ENCODE measurements at regions not wholly inside any gene's neighbourhood (a gene's known extent, or its start where the extent isn't known, plus 50 kb on each side); places are given as distances from the start of the nearest gene placed in this dataset.
A peak's percentile ranks its signal among the peaks of the same experiment; 100 is the strongest.

DNA sequence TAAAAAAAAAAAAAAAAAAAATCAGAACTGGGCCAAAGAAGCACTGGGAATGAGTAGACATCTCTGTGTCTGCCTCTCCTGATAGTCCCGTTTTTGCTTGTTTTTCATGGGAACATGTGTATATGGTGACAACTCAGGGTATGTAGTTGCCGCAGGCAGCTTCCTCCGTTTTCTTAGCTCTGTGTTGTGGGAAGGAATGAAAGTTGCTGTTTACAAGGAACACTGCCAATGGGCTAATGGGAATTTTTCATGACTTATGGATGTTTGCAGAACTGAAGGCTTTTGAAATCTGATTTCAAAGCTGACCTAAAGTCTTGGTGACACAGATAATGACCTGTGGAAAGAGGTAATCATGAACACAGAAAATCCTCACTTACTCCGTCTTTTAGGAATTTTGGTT lies 146.4 kb upstream of the BTG1 start:
- Histone ChIP-seq H3K27me3 (no peaks in the 10 kb centered on the region), H3K36me3 (no peaks in the 10 kb centered on the region), H3K4me3 (no peak overlapping the region), H3K27ac (replicated peaks in 1 of 4) (no peak overlapping the region), H3K9me3 (no peaks in the 10 kb centered on the region), H3K4me1 (no peaks in the 10 kb centered on the region)
- 91% methylated on average over 4 of the region's 4 CpGs for WGBS
- intact Hi-C loops (cut with DNase I), result no loop called here
- DNase-seq (ENCODE audit: extremely low spot score), result no peak
- TF ChIP-seq, protein P1, sequence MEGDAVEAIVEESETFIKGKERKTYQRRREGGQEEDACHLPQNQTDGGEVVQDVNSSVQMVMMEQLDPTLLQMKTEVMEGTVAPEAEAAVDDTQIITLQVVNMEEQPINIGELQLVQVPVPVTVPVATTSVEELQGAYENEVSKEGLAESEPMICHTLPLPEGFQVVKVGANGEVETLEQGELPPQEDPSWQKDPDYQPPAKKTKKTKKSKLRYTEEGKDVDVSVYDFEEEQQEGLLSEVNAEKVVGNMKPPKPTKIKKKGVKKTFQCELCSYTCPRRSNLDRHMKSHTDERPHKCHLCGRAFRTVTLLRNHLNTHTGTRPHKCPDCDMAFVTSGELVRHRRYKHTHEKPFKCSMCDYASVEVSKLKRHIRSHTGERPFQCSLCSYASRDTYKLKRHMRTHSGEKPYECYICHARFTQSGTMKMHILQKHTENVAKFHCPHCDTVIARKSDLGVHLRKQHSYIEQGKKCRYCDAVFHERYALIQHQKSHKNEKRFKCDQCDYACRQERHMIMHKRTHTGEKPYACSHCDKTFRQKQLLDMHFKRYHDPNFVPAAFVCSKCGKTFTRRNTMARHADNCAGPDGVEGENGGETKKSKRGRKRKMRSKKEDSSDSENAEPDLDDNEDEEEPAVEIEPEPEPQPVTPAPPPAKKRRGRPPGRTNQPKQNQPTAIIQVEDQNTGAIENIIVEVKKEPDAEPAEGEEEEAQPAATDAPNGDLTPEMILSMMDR (IDR thresholded peaks at IDR 0.05), result no peak
- no peak for TF ChIP-seq POLR2AphosphoS5 (IDR thresholded peaks at IDR 0.05)
- TF ChIP-seq EP300 (IDR thresholded peaks at IDR 0.05), result no peak
- no peak for TF ChIP-seq POLR2A (IDR thresholded peaks at IDR 0.05; ENCODE audit: low read depth)

DNA sequence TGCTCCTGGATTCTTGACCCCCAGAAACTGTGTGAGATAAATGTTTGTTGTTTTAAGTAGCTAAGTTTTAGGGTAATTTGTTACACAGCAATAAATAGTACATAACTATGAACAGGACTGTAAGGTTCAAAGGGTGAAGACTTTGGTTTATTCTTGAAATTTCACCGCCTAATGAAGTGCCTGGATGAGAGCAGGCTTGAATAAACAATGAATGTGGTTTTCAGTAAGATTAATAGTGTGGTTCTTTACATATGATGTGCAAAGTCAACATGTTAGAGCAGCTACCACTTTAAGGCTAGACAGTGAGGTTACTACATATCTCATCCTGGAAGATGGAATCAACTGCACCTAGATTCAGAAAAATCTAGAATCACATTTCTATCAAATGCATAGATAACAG lies 145.2 kb upstream of the BTG1 start:
- intact Hi-C loops (cut with DNase I), result no loop called here
- no peaks in the 10 kb centered on the region for H3K9me3 ChIP-seq
- H3K27ac ChIP-seq (replicated peaks in 1 of 4), result no peak overlapping the region
- TF ChIP-seq, protein P1 (IDR thresholded peaks at IDR 0.05), result no peak
- TF ChIP-seq POLR2AphosphoS5 (IDR thresholded peaks at IDR 0.05) (no peak), POLR2A (IDR thresholded peaks at IDR 0.05; ENCODE audit: low read depth) (no peak), EP300 (IDR thresholded peaks at IDR 0.05) (no peak)
- H3K27me3 ChIP-seq, result no peaks in the 10 kb centered on the region
- 67% methylated on average over 1 of the region's 1 CpG for WGBS
- no peaks in the 10 kb centered on the region for H3K4me1 ChIP-seq
- H3K4me3 ChIP-seq, result no peak overlapping the region
- no peaks in the 10 kb centered on the region for H3K36me3 ChIP-seq
- DNase-seq (ENCODE audit: extremely low spot score), result no peak

DNA sequence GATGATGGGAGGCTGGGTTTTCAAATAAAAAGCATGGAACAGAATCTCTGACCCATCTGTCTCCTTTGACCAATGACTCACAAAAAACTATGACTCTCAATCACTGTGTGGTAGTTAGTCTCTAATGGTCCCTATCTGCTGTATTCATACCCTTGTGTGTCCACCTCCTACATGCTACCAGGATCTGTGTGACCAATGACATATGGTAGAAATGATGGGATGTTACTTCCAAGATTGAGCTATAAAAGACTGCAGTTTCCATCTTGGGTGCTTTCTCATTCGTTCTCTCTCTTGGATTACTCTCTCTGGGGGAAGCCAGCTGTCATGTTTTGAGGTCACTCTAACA lies 144.7 kb upstream of the BTG1 start:
- Histone ChIP-seq H3K4me3 (no peak overlapping the region), H3K27ac (replicated peaks in 1 of 4) (no peak overlapping the region), H3K36me3 (no peaks in the 10 kb centered on the region), H3K4me1 (no peaks in the 10 kb centered on the region), H3K9me3 (no peaks in the 10 kb centered on the region), H3K27me3 (no peaks in the 10 kb centered on the region)
- intact Hi-C loops (cut with DNase I), result no loop called here
- TF ChIP-seq, protein P1 (IDR thresholded peaks at IDR 0.05), result no peak
- no peak for TF ChIP-seq POLR2A (IDR thresholded peaks at IDR 0.05; ENCODE audit: low read depth)
- TF ChIP-seq POLR2AphosphoS5 (IDR thresholded peaks at IDR 0.05), result no peak
- no peak for TF ChIP-seq EP300 (IDR thresholded peaks at IDR 0.05)
- WGBS, result 70% methylated on average over 1 of the region's 1 CpG
- DNase-seq (ENCODE audit: extremely low spot score), result no peak

DNA sequence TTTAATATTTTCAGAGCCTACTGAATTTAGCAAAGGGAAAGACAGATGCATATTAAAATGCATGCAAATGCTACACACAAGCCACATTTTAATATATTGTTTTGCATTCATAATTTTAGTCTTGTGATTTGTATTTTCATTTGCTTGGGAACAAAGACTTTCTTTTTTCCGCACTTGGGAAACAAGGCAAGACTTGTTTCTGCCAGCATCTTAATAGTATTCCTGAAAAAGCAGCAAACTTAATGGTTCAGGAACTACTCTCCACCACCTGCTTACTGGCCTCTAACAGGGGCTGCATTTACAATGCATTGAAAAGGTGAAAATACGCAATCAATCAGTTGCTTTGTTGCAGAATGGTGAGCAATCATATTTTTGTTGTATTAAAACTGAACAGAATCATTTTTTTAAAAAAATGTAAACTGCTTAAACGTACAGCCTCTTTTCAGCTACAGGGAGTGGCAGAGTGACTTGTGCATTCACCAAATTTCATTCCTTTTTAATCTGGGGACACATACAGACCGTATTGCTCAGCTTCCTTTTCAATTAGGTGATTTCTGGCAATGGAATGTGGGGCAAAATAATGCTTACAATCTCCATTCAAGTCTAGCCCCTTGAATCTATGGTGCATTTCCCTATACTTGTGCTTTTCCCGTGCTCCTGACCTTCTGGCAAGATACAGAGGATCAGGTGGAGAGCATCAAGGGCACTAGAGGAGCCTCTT lies 144.1 kb upstream of the BTG1 start:
- DNase-seq (ENCODE audit: extremely low spot score), result no peak
- Histone ChIP-seq H3K27me3 (no peaks in the 10 kb centered on the region), H3K4me1 (no peaks in the 10 kb centered on the region), H3K36me3 (no peaks in the 10 kb centered on the region), H3K27ac (replicated peaks in 1 of 4) (no peak overlapping the region), H3K9me3 (no peaks in the 10 kb centered on the region), H3K4me3 (no peak overlapping the region)
- intact Hi-C loops (cut with DNase I), result no loop called here
- 87% methylated on average over 5 of the region's 5 CpGs for WGBS
- TF ChIP-seq POLR2AphosphoS5 (IDR thresholded peaks at IDR 0.05) (no peak), POLR2A (IDR thresholded peaks at IDR 0.05; ENCODE audit: low read depth) (no peak), EP300 (IDR thresholded peaks at IDR 0.05) (no peak)
- TF ChIP-seq, protein P1 (IDR thresholded peaks at IDR 0.05), result no peak

DNA sequence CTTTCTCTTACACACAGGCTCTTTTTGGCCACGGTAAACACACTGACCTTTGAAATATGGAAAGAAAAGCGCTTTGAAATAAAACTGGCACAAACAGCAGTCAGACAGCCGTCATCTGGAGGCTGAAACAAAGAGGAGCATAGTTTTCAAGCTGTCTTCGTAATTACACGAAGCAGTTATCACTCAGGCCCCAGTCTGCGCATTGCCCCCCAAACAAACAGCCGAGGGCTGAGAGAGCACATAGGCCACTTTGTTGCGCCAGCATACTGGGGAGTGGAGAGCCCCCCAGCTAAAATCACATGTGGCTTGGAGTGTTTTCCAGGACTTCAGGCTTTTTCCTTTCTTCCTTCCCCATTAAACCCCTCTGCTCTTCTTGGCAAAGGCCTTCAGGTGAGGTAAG lies 142.9 kb upstream of the BTG1 start:
- Histone ChIP-seq H3K9me3 (no peaks in the 10 kb centered on the region), H3K4me3 (no peak overlapping the region), H3K4me1 (no peaks in the 10 kb centered on the region), H3K36me3 (no peaks in the 10 kb centered on the region), H3K27ac (replicated peaks in 1 of 4) (peak overlapping the region in 2 of 4 donors; percentile 6 to 10), H3K27me3 (no peaks in the 10 kb centered on the region)
- TF ChIP-seq, protein P1 (IDR thresholded peaks at IDR 0.05), result no peak
- TF ChIP-seq POLR2AphosphoS5 (IDR thresholded peaks at IDR 0.05) (no peak), EP300 (IDR thresholded peaks at IDR 0.05) (no peak), POLR2A (IDR thresholded peaks at IDR 0.05; ENCODE audit: low read depth) (no peak)
- DNase-seq (ENCODE audit: extremely low spot score), result no peak
- WGBS, result 69% methylated on average over 8 of the region's 8 CpGs
- intact Hi-C loops (cut with DNase I), result no loop called here
